ENCODE measurements at regions not wholly inside any gene's neighbourhood (a gene's known extent, or its start where the extent isn't known, plus 50 kb on each side); places are given as distances from the start of the nearest gene placed in this dataset.

DNA sequence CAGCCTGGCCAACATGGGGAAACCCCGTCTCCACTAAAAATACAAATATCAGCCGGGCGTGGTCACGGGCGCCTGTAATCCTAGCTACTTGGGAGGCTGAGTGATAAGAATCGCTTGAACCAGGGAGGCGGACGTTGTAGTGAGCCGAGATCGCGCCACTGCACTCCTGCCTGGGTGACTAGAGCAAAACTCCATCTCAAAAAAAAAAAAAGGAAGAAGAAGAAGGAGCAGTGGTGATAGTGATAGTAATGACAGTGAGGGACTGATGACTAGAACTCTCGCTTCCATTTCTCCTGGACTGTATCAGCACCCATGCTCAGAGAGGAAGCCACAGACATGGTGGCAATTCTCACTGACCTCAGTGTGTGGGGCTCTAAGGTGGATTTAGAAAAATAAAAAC, 52.6 kb upstream of the CLINT1 start:
- DNase-seq (ENCODE audit: low read depth): no peak

Data from activated T-cell treated with anti-CD3 and anti-CD28 coated beads for 48 hours (primary cell).